Keratinocyte (primary cell): ENCODE measurements at regions not wholly inside any gene's neighbourhood (a gene's known extent, or its start where the extent isn't known, plus 50 kb on each side); places are given as distances from the start of the nearest gene placed in this dataset.

ENCODE experiments used
- DNase-seq: peaks from one replicate; pipeline ENCODE4 v3.0.0-alpha.2; 2011; ENCODE audit warnings: low read depth, missing footprints, low spot score
- FAIRE-seq: peaks from 2 replicates; lab custom pipeline; 2011; peaks lifted over from hg19 to GRCh38; lab: Jason Lieb, UNC
- H2AFZ ChIP-seq: 2 replicates; pipeline ENCODE4 v1.6.0; 2012; ENCODE audit warnings: low read length, control low read depth, inconsistent platforms; ENCODE audit not compliant: control insufficient read depth
- H3K27ac ChIP-seq: 2 replicates; pipeline ENCODE4 v1.5.1; 2011; ENCODE audit warnings: low read length; ENCODE audit not compliant: control insufficient read depth, insufficient read depth
- H3K27me3 ChIP-seq: 3 replicates; pipeline ENCODE4 v1.6.0; 2011; ENCODE audit warnings: low read length; ENCODE audit not compliant: control insufficient read depth, insufficient read depth; ENCODE audit errors: extremely low read depth
- H3K36me3 ChIP-seq, 2 experiments: 2 replicates in 1 of 2; 3 replicates in 1 of 2; pipeline ENCODE4 v1.5.1; 2011; ENCODE audit warnings: low read length in 2 of 2, mild to moderate bottlenecking in 1 of 2; ENCODE audit not compliant: control insufficient read depth in 2 of 2, insufficient read depth in 2 of 2; ENCODE audit errors: extremely low read depth in 1 of 2
- H3K4me1 ChIP-seq: 3 replicates; pipeline ENCODE4 v1.5.1; 2011; ENCODE audit warnings: low read length; ENCODE audit not compliant: control insufficient read depth, insufficient read depth; ENCODE audit errors: extremely low read depth
- H3K4me2 ChIP-seq: 3 replicates; pipeline ENCODE4 v1.6.0; 2011; ENCODE audit warnings: low read depth, low read length; ENCODE audit not compliant: control insufficient read depth, insufficient read depth; ENCODE audit errors: extremely low read depth
- H3K4me3 ChIP-seq, 3 experiments: fragments of 200-600 bp in 1 of 3; sonication (generic) in 1 of 3; 2 replicates in 2 of 3; 3 replicates in 1 of 3; pipeline ENCODE4 v1.5.1; 2011 to 2016; ENCODE audit warnings: low read length in 3 of 3, mild to moderate bottlenecking in 3 of 3, control low read depth in 2 of 3, inconsistent platforms in 1 of 3, low read depth in 1 of 3, mixed read lengths in 1 of 3, mixed run types in 1 of 3, moderate library complexity in 1 of 3; ENCODE audit not compliant: control insufficient read depth in 2 of 3, insufficient read depth in 2 of 3; ENCODE audit errors: extremely low read depth in 1 of 3
- H3K79me2 ChIP-seq: 2 replicates; pipeline ENCODE4 v1.6.0; 2012; ENCODE audit warnings: low read length; ENCODE audit not compliant: control insufficient read depth, insufficient read depth
- H3K9ac ChIP-seq: 3 replicates; pipeline ENCODE4 v1.6.0; 2011; ENCODE audit warnings: low read length; ENCODE audit not compliant: control insufficient read depth, insufficient read depth; ENCODE audit errors: extremely low read depth
- H3K9me1 ChIP-seq: 3 replicates; pipeline ENCODE4 v1.6.0; 2011; ENCODE audit warnings: low read length; ENCODE audit not compliant: control insufficient read depth, insufficient read depth; ENCODE audit errors: extremely low read depth
- H3K9me3 ChIP-seq: 2 replicates; pipeline ENCODE4 v1.5.1; 2012; ENCODE audit warnings: low read depth, low read length; ENCODE audit not compliant: control insufficient read depth
- H4K20me1 ChIP-seq: 3 replicates; pipeline ENCODE4 v1.6.0; 2011; ENCODE audit warnings: low read length; ENCODE audit not compliant: control insufficient read depth, insufficient read depth; ENCODE audit errors: extremely low read depth
- CTCF ChIP-seq, 3 experiments: IDR thresholded peaks in 1 of 3; conservative IDR thresholded peaks in 1 of 3; optimal IDR thresholded peaks in 1 of 3; 2 replicates in 2 of 3; 3 replicates in 1 of 3; pipeline versions ENCODE3 to v1.5.1; 2011; ENCODE audit warnings: low read length in 3 of 3, mild to moderate bottlenecking in 3 of 3, moderate library complexity in 2 of 3, control low read depth in 1 of 3, inconsistent platforms in 1 of 3; ENCODE audit not compliant: insufficient read depth in 2 of 3; ENCODE audit errors: extremely low read depth in 1 of 3
- EZH2 ChIP-seq: IDR thresholded peaks from one replicate; pipeline ENCODE4 v1.6.1; 2012; ENCODE audit warnings: inconsistent platforms, mild to moderate bottlenecking, low read length, moderate library complexity
- dilution Hi-C: fragments of 300-500 bp; cut with MboI; formaldehyde crosslinking; loops from one replicate; pipeline ENCODE4 v1.7.0; 2020; ENCODE audit warnings: low sequenced_read_pairs; ENCODE audit not compliant: extremely low pct_ligation_motif_present

DNA sequence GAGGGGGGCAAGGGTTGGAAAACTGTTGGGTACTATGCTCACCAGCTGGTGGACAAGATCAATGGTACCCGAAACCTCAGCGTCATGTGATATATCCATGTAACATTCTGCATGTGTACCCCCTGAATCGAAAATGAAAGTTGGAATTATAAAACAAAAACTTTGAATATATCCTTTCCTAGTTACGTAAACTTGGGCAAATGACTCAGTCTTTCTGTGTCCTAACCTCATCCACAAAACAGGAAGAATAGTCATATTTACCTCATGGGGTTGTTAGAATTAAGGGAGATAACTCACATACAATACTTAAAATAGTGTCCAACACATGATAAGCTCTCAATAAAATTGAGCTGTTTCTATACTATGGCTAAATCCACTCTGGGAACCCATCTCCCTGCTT lies 620.1 kb upstream of the KIRREL3 start:
- FAIRE-seq = no peak

DNA sequence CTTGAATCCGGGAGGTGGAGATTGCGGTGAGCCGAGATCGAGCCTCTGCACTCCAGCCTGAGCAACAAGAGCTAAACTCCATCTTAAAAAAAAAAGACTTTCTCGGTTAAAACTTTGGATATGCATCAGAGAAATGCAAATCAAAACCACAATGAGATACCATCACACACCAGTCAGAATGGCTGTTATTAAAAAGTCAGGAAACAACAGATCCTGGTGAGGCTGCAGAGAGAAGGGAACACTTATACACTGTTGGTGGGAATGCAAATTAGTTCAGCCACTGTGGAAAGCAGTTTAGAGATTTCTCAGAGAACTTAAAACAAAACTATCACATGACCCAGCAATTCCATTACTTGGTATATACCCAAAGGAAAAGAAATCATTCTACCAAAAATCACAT lies 619.4 kb upstream of the KIRREL3 start:
- dilution Hi-C loops = no loop called here
- Histone ChIP-seq H3K9me3 (no peaks in the 10 kb centered on the region), H3K9ac (no peak overlapping the region), H3K9me1 (no peaks in the 10 kb centered on the region), H3K27me3 (no peaks in the 10 kb centered on the region), H3K4me1 (no peaks in the 10 kb centered on the region), H3K4me3 (no peak overlapping the region), H4K20me1 (no peaks in the 10 kb centered on the region), H2AFZ (no peak overlapping the region), H3K36me3 (no peaks in the 10 kb centered on the region), H3K4me2 (no peak overlapping the region), H3K79me2 (no peaks in the 10 kb centered on the region), H3K27ac (no peak overlapping the region)
- no peak for DNase-seq
- TF ChIP-seq EZH2 (no peak), CTCF (optimal IDR thresholded peaks at IDR 0.05 in 1 of 3, IDR thresholded peaks at IDR 0.05 in 1 of 3, conservative IDR thresholded peaks at IDR 0.05 in 1 of 3; ENCODE audit: extremely low read depth in 1 of 3, insufficient read depth in 2 of 3, low read length in 3 of 3) (no peak)
- FAIRE-seq = no peak

More for the DNA sequence above, 620.1 kb upstream of the KIRREL3 start:
- Histone ChIP-seq H3K27me3 (no peaks in the 10 kb centered on the region), H3K36me3 (no peaks in the 10 kb centered on the region), H3K9ac (no peak overlapping the region), H3K9me3 (no peaks in the 10 kb centered on the region), H3K79me2 (no peaks in the 10 kb centered on the region), H3K4me3 (no peak overlapping the region), H3K4me1 (no peaks in the 10 kb centered on the region), H2AFZ (no peak overlapping the region), H4K20me1 (no peaks in the 10 kb centered on the region), H3K4me2 (no peak overlapping the region), H3K27ac (no peak overlapping the region), H3K9me1 (no peaks in the 10 kb centered on the region)
- TF ChIP-seq EZH2 = no peak
- TF ChIP-seq CTCF (optimal IDR thresholded peaks at IDR 0.05 in 1 of 3, IDR thresholded peaks at IDR 0.05 in 1 of 3, conservative IDR thresholded peaks at IDR 0.05 in 1 of 3; ENCODE audit: extremely low read depth in 1 of 3, insufficient read depth in 2 of 3, low read length in 3 of 3) = no peak
- DNase-seq = no peak
- dilution Hi-C loops = no loop called here
